WTC11 (cell line): ENCODE measurements at regions not wholly inside any gene's neighbourhood (a gene's known extent, or its start where the extent isn't known, plus 50 kb on each side); places are given as distances from the start of the nearest gene placed in this dataset.

Experiments
- ATAC-seq: fragments of 200-7000 bp; cut with Tn5 transposase; 2 replicates; pipeline ENCODE4 v1.10.0; 2021; ENCODE audit warnings: mild to moderate bottlenecking, moderate library complexity
- CTCF ChIA-PET: fragments of 300-600 bp; sonication (Branson Sonifier 250); formaldehyde crosslinking; loops from one replicate; lab custom pipeline; 2021; ENCODE audit warnings: antibody characterized with exemption; lab: Charles Lee
- POLR2A ChIA-PET: fragments of 350-600 bp; sonication (Branson Sonifier 250); formaldehyde crosslinking; loops from one replicate; lab custom pipeline; 2021; ENCODE audit warnings: antibody characterized with exemption; lab: Charles Lee
- DNase-seq: peaks from one replicate; pipeline ENCODE4 v3.0.0; 2021; ENCODE audit warnings: low spot score
- H3K27ac Mint-ChIP-seq: 2 replicates; pipeline ENCODE4 v1.8.0; 2021; ENCODE audit warnings: mixed read lengths
- H3K27me3 Mint-ChIP-seq: 2 replicates; pipeline ENCODE4 v1.8.0; 2021; ENCODE audit warnings: low read depth, mild to moderate bottlenecking, moderate library complexity, mixed read lengths
- H3K36me3 Mint-ChIP-seq: 2 replicates; pipeline ENCODE4 v1.8.0; 2021; ENCODE audit warnings: mixed read lengths
- H3K4me1 Mint-ChIP-seq: 2 replicates; pipeline ENCODE4 v1.8.0; 2022; ENCODE audit warnings: mixed read lengths
- H3K4me3 Mint-ChIP-seq: 2 replicates; pipeline ENCODE4 v1.8.0; 2021; ENCODE audit warnings: mild to moderate bottlenecking, moderate library complexity, mixed read lengths
- H3K9me3 Mint-ChIP-seq: 2 replicates; pipeline ENCODE4 v1.8.0; 2021; ENCODE audit warnings: mixed read lengths
- CBFB ChIP-seq: sonication (generic); formaldehyde crosslinking; IDR thresholded peaks from 2 replicates; pipeline ENCODE4 v1.8.1; 2022; ENCODE audit warnings: mild to moderate bottlenecking, low read depth, missing genetic modification reagents
- CREM ChIP-seq: sonication (generic); formaldehyde crosslinking; IDR thresholded peaks from 2 replicates; pipeline ENCODE4 v1.8.1; 2022; ENCODE audit warnings: mild to moderate bottlenecking, missing genetic modification reagents, moderate library complexity
- E2F4 ChIP-seq: sonication (generic); formaldehyde crosslinking; IDR thresholded peaks from 2 replicates; pipeline ENCODE4 v1.8.1; 2022; ENCODE audit warnings: low read depth, mild to moderate bottlenecking, moderate library complexity, missing genetic modification reagents, borderline replicate concordance
- E2F5 ChIP-seq: sonication (generic); formaldehyde crosslinking; IDR thresholded peaks from 2 replicates; pipeline ENCODE4 v1.8.1; 2022; ENCODE audit warnings: mild to moderate bottlenecking, moderate library complexity, missing genetic modification reagents
- ELF4 ChIP-seq: sonication (generic); formaldehyde crosslinking; IDR thresholded peaks from 2 replicates; pipeline ENCODE4 v1.8.1; 2022; ENCODE audit warnings: low read depth, mild to moderate bottlenecking, moderate library complexity, missing genetic modification reagents
- EMX1 ChIP-seq: fragments of 250-450 bp; sonication (Bioruptor Pico); IDR thresholded peaks from 2 replicates; pipeline ENCODE4 v1.8.0; 2021; ENCODE audit warnings: mild to moderate bottlenecking
- FOXP4 ChIP-seq: sonication (generic); formaldehyde crosslinking; IDR thresholded peaks from 2 replicates; pipeline ENCODE4 v1.8.0; 2022; ENCODE audit warnings: mild to moderate bottlenecking, missing genetic modification reagents
- GABPB1 ChIP-seq: sonication (generic); formaldehyde crosslinking; IDR thresholded peaks from 2 replicates; pipeline ENCODE4 v1.8.1; 2023; ENCODE audit warnings: mild to moderate bottlenecking, missing genetic modification reagents
- HMGA2 ChIP-seq: fragments of 250-450 bp; sonication (Bioruptor Pico); IDR thresholded peaks from 2 replicates; pipeline ENCODE4 v1.4.0; 2021; ENCODE audit warnings: mild to moderate bottlenecking, moderate library complexity
- IRF1 ChIP-seq: sonication (generic); formaldehyde crosslinking; IDR thresholded peaks from 2 replicates; pipeline ENCODE4 v1.8.0; 2023; ENCODE audit warnings: missing genetic modification reagents
- JUN ChIP-seq: sonication (generic); formaldehyde crosslinking; IDR thresholded peaks from 2 replicates; pipeline ENCODE4 v1.8.0; 2023; ENCODE audit warnings: mild to moderate bottlenecking, missing genetic modification reagents
- MXD4 ChIP-seq: fragments of 250-450 bp; sonication (Bioruptor Pico); IDR thresholded peaks from 2 replicates; pipeline ENCODE4 v1.8.0; 2021; ENCODE audit warnings: mild to moderate bottlenecking, moderate library complexity, borderline replicate concordance
- NR2C2 ChIP-seq: sonication (generic); formaldehyde crosslinking; IDR thresholded peaks from 2 replicates; pipeline ENCODE4 v1.8.0; 2022; ENCODE audit warnings: mild to moderate bottlenecking, missing genetic modification reagents
- NR3C1 ChIP-seq: sonication (generic); formaldehyde crosslinking; conservative IDR thresholded peaks from 2 replicates; pipeline ENCODE4 v1.8.1; 2023; ENCODE audit warnings: low read depth, mild to moderate bottlenecking, missing genetic modification reagents
- PREB ChIP-seq: sonication (generic); formaldehyde crosslinking; IDR thresholded peaks from 2 replicates; pipeline ENCODE4 v1.8.1; 2022; ENCODE audit warnings: mild to moderate bottlenecking, missing genetic modification reagents, moderate library complexity, borderline replicate concordance
- SMAD3 ChIP-seq: sonication (generic); formaldehyde crosslinking; IDR thresholded peaks from 2 replicates; pipeline ENCODE4 v1.8.0; 2022; ENCODE audit warnings: missing genetic modification reagents, mild to moderate bottlenecking, borderline replicate concordance
- STAT6 ChIP-seq: sonication (generic); formaldehyde crosslinking; conservative IDR thresholded peaks from 2 replicates; pipeline ENCODE4 v1.8.1; 2023; ENCODE audit warnings: mild to moderate bottlenecking, low read depth, missing genetic modification reagents, moderate library complexity
- TEAD4 ChIP-seq: sonication (generic); formaldehyde crosslinking; IDR thresholded peaks from 2 replicates; pipeline ENCODE4 v1.8.0; 2022; ENCODE audit warnings: mild to moderate bottlenecking, missing genetic modification reagents
- TP53 ChIP-seq: sonication (generic); formaldehyde crosslinking; IDR thresholded peaks from 2 replicates; pipeline ENCODE4 v1.8.1; 2023; ENCODE audit warnings: mild to moderate bottlenecking, missing genetic modification reagents
- ZNF317 ChIP-seq: sonication (generic); formaldehyde crosslinking; IDR thresholded peaks from 2 replicates; pipeline ENCODE4 v1.8.1; 2023; ENCODE audit warnings: low read depth, mild to moderate bottlenecking, moderate library complexity, missing genetic modification reagents, borderline replicate concordance
- TF ChIP-seq, protein P1 (sequence below): sonication (generic); formaldehyde crosslinking; IDR thresholded peaks from 2 replicates; pipeline ENCODE4 v1.8.0; 2022; ENCODE audit warnings: mild to moderate bottlenecking, missing genetic modification reagents
- TF ChIP-seq, protein P2 (sequence below): fragments of 250-450 bp; sonication (Bioruptor Pico); IDR thresholded peaks from 2 replicates; pipeline ENCODE4 v2.1.2; 2022; ENCODE audit warnings: mild to moderate bottlenecking, moderate library complexity

GRCh38 chr2:224278531-224278930 lies 123.4 kb downstream of the FAM124B start:
- Mint-ChIP-seq H3K4me1 (no peaks in the 10 kb centered on the region), H3K9me3 (no peaks in the 10 kb centered on the region), H3K36me3 (no peaks in the 10 kb centered on the region), H3K27ac (no peak overlapping the region), H3K4me3 (no peak overlapping the region), H3K27me3 (no peaks in the 10 kb centered on the region)
- TF ChIP-seq CBFB (CRISPR knock-in tag) (no peak), STAT6 (CRISPR knock-in tag) (no peak), TP53 (CRISPR knock-in tag) (no peak), NR3C1 (no peak), CREM (CRISPR knock-in tag) (no peak), JUN (no peak), MXD4 (CRISPR knock-in tag) (no peak), E2F4 (CRISPR knock-in tag) (no peak), IRF1 (no peak), NR2C2 (CRISPR knock-in tag) (no peak)
- TF ChIP-seq, protein P1, sequence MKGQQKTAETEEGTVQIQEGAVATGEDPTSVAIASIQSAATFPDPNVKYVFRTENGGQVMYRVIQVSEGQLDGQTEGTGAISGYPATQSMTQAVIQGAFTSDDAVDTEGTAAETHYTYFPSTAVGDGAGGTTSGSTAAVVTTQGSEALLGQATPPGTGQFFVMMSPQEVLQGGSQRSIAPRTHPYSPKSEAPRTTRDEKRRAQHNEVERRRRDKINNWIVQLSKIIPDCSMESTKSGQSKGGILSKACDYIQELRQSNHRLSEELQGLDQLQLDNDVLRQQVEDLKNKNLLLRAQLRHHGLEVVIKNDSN (CRISPR knock-in tag), result no peak
- ATAC-seq, result no peak
- no peak for DNase-seq
- ChIA-PET POLR2A (no interaction called here), CTCF (no interaction called here)

GRCh38 chr2:224276251-224276650 lies 125.7 kb downstream of the FAM124B start:
- H3K4me3 Mint-ChIP-seq, result no peak overlapping the region
- no peaks in the 10 kb centered on the region for H3K27me3 Mint-ChIP-seq
- POLR2A ChIA-PET, result no interaction called here
- CTCF ChIA-PET, result no interaction called here
- H3K4me1 Mint-ChIP-seq, result no peaks in the 10 kb centered on the region
- DNase-seq, result no peak
- no peak overlapping the region for H3K27ac Mint-ChIP-seq
- H3K36me3 Mint-ChIP-seq, result no peaks in the 10 kb centered on the region
- no peaks in the 10 kb centered on the region for H3K9me3 Mint-ChIP-seq
- ATAC-seq, result no peak
- no peak for TF ChIP-seq ELF4 (CRISPR knock-in tag)
- no peak for TF ChIP-seq PREB (CRISPR knock-in tag)
- TF ChIP-seq E2F4 (CRISPR knock-in tag), result no peak
- no peak for TF ChIP-seq TEAD4 (CRISPR knock-in tag)
- TF ChIP-seq GABPB1 (CRISPR knock-in tag), result no peak
- no peak for TF ChIP-seq CBFB (CRISPR knock-in tag)
- TF ChIP-seq ZNF317 (CRISPR knock-in tag), result no peak
- no peak for TF ChIP-seq NR3C1
- no peak for TF ChIP-seq FOXP4 (CRISPR knock-in tag)
- no peak for TF ChIP-seq HMGA2
- TF ChIP-seq SMAD3 (CRISPR knock-in tag), result no peak
- TF ChIP-seq, protein P2, sequence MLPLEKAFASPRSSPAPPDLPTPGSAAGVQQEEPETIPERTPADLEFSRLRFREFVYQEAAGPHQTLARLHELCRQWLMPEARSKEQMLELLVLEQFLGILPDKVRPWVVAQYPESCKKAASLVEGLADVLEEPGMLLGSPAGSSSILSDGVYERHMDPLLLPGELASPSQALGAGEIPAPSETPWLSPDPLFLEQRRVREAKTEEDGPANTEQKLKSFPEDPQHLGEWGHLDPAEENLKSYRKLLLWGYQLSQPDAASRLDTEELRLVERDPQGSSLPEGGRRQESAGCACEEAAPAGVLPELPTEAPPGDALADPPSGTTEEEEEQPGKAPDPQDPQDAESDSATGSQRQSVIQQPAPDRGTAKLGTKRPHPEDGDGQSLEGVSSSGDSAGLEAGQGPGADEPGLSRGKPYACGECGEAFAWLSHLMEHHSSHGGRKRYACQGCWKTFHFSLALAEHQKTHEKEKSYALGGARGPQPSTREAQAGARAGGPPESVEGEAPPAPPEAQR (CRISPR knock-in tag), result no peak
- TF ChIP-seq E2F5, result no peak
- no peak for TF ChIP-seq EMX1 (CRISPR knock-in tag)
